SH-SY5Y (cell line): ENCODE measurements at regions not wholly inside any gene's neighbourhood (a gene's known extent, or its start where the extent isn't known, plus 50 kb on each side); places are given as distances from the start of the nearest gene placed in this dataset.

Experiments used
- GATA2 ChIP-seq: IDR thresholded peaks from 2 replicates; pipeline ENCODE4 v1.6.1; 2011; ENCODE audit warnings: mild to moderate bottlenecking, low read depth, low read length
- GATA3 ChIP-seq: IDR thresholded peaks from 2 replicates; pipeline ENCODE4 v1.6.1; 2011; ENCODE audit warnings: low read depth, mild to moderate bottlenecking, low read length, moderate library complexity

GRCh38 chr9:108077556-108077955, 588.0 kb upstream of the KLF4 start:
- no peak for TF ChIP-seq GATA3
- no peak for TF ChIP-seq GATA2
